ENCODE measurements at regions not wholly inside any gene's neighbourhood (a gene's known extent, or its start where the extent isn't known, plus 50 kb on each side); places are given as distances from the start of the nearest gene placed in this dataset.

- Histone ChIP-seq H3K4me1 (ENCODE audit: control insufficient read depth in 2 of 3, insufficient read depth in 2 of 3, low read depth in 1 of 3, low read length in 3 of 3) (no peaks in the 10 kb centered on the region), H3K36me3 (ENCODE audit: control insufficient read depth in 2 of 3, insufficient read depth in 3 of 3, low read length in 3 of 3) (no peaks in the 10 kb centered on the region), H3K27me3 (ENCODE audit: control insufficient read depth, insufficient read depth, low read length) (no peaks in the 10 kb centered on the region), H3K9me3 (ENCODE audit: control insufficient read depth in 2 of 3, insufficient read depth in 1 of 3, low read length in 3 of 3) (no peaks in the 10 kb centered on the region), H3K27ac (ENCODE audit: low read depth in 2 of 2, low read length in 2 of 2) (no peak overlapping the region), H3K9ac (ENCODE audit: low read length in 3 of 3) (no peak overlapping the region), H3K4me3 (ENCODE audit: low read length in 3 of 3) (no peak overlapping the region)
- intact Hi-C loops (cut with DNase I) = no loop called here
- DNase-seq (no peak), FAIRE-seq (no peak)
- TF ChIP-seq CTCF (IDR thresholded peaks at IDR 0.05; ENCODE audit: borderline replicate concordance, extremely low read depth, insufficient read depth) = no peak
Measured at GRCh38 chr1:221822591-221822990, 80.7 kb upstream of the DUSP10 start.

DNA sequence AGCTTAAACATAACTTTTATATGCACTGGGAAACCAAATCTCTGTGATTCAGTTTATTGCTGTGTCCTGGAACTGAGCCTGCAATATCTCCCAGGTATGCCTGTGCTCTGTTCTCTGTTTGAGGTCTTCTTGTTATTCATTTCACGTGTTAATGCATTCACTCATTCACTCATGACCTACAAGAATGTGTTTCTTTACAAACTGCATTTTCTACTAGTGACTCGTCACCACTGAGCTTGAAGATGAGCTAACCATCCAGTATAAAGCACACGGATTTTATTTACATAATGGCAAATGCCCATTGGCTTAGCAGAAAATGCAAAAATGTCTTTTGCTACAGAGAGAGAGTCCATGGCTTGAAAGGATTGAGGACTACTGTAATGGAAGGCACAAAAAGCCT lies 75.0 kb upstream of the DUSP10 start:
- FAIRE-seq (no peak), DNase-seq (no peak)
- no peaks in the 10 kb centered on the region for H3K36me3 ChIP-seq (ENCODE audit: control insufficient read depth in 2 of 3, insufficient read depth in 3 of 3, low read length in 3 of 3)
- intact Hi-C loops (cut with DNase I) = no loop called here
- no peaks in the 10 kb centered on the region for H3K4me1 ChIP-seq (ENCODE audit: control insufficient read depth in 2 of 3, insufficient read depth in 2 of 3, low read depth in 1 of 3, low read length in 3 of 3)
- H3K27ac ChIP-seq (ENCODE audit: low read depth in 2 of 2, low read length in 2 of 2) = no peak overlapping the region
- peaks cover 0 to 3% (median 0%) of the 10 kb centered on the region in 3 donors for H3K9me3 ChIP-seq (ENCODE audit: control insufficient read depth in 2 of 3, insufficient read depth in 1 of 3, low read length in 3 of 3)
- H3K4me3 ChIP-seq (ENCODE audit: low read length in 3 of 3) = no peak overlapping the region
- no peaks in the 10 kb centered on the region for H3K27me3 ChIP-seq (ENCODE audit: control insufficient read depth, insufficient read depth, low read length)
- TF ChIP-seq CTCF (IDR thresholded peaks at IDR 0.05; ENCODE audit: borderline replicate concordance, extremely low read depth, insufficient read depth) = no peak
- no peak overlapping the region for H3K9ac ChIP-seq (ENCODE audit: low read length in 3 of 3)

GRCh38 chr1:221815660-221816059 lies 73.8 kb upstream of the DUSP10 start:
- Histone ChIP-seq H3K9ac (ENCODE audit: low read length in 3 of 3) (no peak overlapping the region), H3K4me3 (ENCODE audit: low read length in 3 of 3) (no peak overlapping the region), H3K4me1 (ENCODE audit: control insufficient read depth in 2 of 3, insufficient read depth in 2 of 3, low read depth in 1 of 3, low read length in 3 of 3) (no peaks in the 10 kb centered on the region), H3K9me3 (ENCODE audit: control insufficient read depth in 2 of 3, insufficient read depth in 1 of 3, low read length in 3 of 3) (peaks cover 0 to 3% (median 0%) of the 10 kb centered on the region in 3 donors), H3K36me3 (ENCODE audit: control insufficient read depth in 2 of 3, insufficient read depth in 3 of 3, low read length in 3 of 3) (no peaks in the 10 kb centered on the region), H3K27me3 (ENCODE audit: control insufficient read depth, insufficient read depth, low read length) (no peaks in the 10 kb centered on the region), H3K27ac (ENCODE audit: low read depth in 2 of 2, low read length in 2 of 2) (no peak overlapping the region)
- FAIRE-seq (no peak), DNase-seq (no peak)
- TF ChIP-seq CTCF (IDR thresholded peaks at IDR 0.05; ENCODE audit: borderline replicate concordance, extremely low read depth, insufficient read depth) = no peak
- intact Hi-C loops (cut with DNase I) = no loop called here

DNA sequence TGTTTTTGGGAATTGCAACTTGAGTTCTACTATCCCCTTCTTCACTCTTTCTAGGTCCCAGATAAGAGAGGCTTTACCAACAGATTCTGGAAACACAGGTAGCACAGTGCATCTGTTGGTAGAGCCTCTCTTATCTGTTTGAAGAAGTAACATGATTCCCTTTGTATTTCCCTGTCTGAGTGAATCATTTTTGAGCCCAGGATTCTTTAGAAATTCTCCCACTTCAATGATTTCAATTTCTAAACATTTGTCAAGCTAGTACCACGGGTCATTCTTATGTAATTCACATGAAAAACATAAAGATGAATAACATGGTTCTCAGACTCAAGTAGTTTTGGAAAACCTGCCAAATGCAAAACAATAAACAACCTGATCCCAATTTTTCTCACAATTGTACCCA lies 72.0 kb upstream of the DUSP10 start:
- DNase-seq (no peak), FAIRE-seq (no peak)
- no peak overlapping the region for H3K9ac ChIP-seq (ENCODE audit: low read length in 3 of 3)
- no peak overlapping the region for H3K27ac ChIP-seq (ENCODE audit: low read depth in 2 of 2, low read length in 2 of 2)
- no peaks in the 10 kb centered on the region for H3K27me3 ChIP-seq (ENCODE audit: control insufficient read depth, insufficient read depth, low read length)
- no peak overlapping the region for H3K4me3 ChIP-seq (ENCODE audit: low read length in 3 of 3)
- TF ChIP-seq CTCF (IDR thresholded peaks at IDR 0.05; ENCODE audit: borderline replicate concordance, extremely low read depth, insufficient read depth) = no peak
- intact Hi-C loops (cut with DNase I) = no loop called here
- H3K9me3 ChIP-seq (ENCODE audit: control insufficient read depth in 2 of 3, insufficient read depth in 1 of 3, low read length in 3 of 3) = peaks cover 0 to 3% (median 0%) of the 10 kb centered on the region in 3 donors
- H3K4me1 ChIP-seq (ENCODE audit: control insufficient read depth in 2 of 3, insufficient read depth in 2 of 3, low read depth in 1 of 3, low read length in 3 of 3) = no peaks in the 10 kb centered on the region
- H3K36me3 ChIP-seq (ENCODE audit: control insufficient read depth in 2 of 3, insufficient read depth in 3 of 3, low read length in 3 of 3) = no peaks in the 10 kb centered on the region
